ENCODE measurements at regions not wholly inside any gene's neighbourhood (a gene's known extent, or its start where the extent isn't known, plus 50 kb on each side); places are given as distances from the start of the nearest gene placed in this dataset.
"Not testable (repeated sequence)": the region's sequence is repeated elsewhere in the genome, so short reads cannot be mapped to it uniquely, and the experiment has no call there.

DNA sequence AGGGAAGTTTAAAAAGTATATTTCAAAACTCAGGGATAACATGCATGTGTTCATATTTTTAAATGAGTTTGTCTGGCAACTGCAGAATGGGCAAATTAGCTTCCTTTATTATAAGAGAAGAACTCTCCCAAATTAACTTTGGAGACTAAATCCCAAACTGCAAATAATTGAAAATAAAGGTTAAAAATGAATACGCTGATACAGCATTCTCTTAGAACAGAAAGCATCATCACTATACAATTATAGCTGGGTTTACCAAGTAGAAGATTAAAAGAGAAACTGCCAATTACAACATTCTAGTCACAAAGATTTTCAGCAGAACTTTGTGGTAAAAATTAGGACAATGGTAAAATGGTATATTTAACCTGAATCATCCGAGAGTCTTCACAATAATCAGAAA, 73.3 kb downstream of the OLFM4 start:
- DNase-seq (ENCODE audit: low read depth, low spot score), result no peak
- no peak overlapping the region for H3K27ac ChIP-seq

DNA sequence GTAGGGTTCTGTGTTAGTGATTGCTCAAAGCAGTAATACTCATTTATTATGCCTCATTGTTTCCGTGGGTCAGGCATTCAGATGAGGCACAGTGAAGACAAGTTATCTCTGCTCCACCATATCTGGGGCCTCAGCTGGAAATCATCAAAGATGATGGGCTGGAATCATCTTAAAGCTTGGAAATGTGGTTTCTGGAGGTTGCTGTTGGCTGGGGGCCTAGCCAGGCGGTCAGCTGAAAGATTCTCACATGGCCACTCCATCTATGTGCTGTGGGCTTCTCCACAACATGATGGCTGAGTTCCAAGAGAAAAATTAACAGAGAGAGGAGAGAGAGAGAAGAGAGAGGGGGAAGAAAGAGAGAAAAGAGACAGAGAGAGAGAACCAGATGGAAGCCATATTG, 75.5 kb downstream of the OLFM4 start:
- no peak for DNase-seq (ENCODE audit: low read depth, low spot score)
- no peak overlapping the region for H3K27ac ChIP-seq

DNA sequence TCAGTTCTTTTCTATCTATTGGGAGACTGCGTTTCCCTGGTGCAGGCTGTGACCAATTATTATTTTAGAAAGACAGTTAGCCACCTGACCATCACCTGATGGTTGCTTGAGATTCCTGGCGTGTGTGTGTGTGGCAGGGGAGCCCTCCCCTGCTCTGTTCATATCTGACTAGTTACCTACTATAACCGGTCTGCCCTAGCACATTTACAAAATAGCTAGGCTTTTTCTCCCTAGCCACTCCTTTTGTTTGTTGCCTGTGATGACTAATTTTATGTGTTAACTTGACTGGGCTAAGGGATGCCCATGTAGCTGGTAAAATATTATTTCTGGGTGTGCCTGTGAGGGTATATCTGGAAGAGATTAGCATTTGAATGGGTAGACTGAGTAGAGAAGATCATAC, 76.9 kb downstream of the OLFM4 start:
- no peak for DNase-seq (ENCODE audit: low read depth, low spot score)
- H3K27ac ChIP-seq, result no peak overlapping the region

DNA sequence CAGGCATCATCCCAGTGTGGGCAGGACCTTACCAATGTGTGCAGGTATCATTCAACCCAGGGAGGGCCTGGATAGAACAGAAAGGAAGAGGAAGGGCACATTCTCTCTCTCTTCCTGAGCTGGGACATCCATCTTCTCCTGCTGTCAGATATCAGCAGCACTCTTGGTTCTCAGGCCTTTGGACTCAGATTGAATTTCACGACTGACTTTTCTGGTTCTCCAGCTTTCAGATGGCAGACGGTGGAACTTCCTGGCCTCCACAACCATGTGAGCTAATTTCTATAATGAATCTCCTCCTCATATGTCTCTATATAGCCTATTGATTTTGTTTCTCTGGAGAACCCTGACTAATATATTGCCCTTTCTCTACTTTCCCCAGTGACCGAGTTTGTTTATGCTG, 77.3 kb downstream of the OLFM4 start:
- no peak for DNase-seq (ENCODE audit: low read depth, low spot score)
- no peak overlapping the region for H3K27ac ChIP-seq

DNA sequence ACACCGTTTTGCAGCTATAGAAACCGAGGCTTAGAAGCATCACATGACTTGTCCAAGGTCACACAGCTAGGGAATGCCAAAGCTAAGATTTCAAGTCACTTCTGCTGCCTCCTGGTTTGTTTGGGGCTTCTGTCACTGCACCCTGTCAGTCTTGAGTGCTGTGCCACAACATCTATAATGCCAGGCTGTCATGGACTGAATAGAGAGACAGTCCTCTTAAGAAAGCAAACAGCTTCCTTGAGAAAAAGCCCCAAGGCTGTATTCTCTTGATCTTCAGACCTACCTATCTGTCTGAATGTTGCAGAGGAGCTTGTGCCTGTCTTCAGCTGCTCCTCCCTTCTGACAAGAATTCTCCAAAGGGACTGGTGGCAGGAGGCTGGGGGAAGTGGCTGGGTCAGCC, 81.6 kb downstream of the OLFM4 start:
- DNase-seq (ENCODE audit: low read depth, low spot score), result no peak

DNA sequence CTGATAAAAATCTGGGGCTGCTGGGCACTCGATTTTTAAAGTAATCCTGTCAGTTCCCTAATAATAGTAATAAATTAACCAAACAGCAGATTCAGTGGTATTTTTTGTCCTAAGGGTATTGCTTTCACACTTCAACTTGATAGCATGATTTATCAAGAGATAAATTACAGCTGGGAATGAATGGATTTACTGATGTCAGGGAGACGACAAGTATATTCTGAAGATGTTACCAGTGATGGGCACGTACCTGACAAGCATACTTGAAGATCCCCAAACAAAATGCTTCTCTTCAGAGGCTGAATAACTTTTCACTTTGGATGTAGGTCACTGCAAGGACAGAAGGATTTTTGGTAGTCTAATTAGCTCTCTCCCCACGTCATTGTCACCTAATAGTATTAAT, 82.0 kb downstream of the OLFM4 start:
- no peak overlapping the region for H3K27ac ChIP-seq
- DNase-seq (ENCODE audit: low read depth, low spot score), result no peak

More for the DNA sequence above, 81.6 kb downstream of the OLFM4 start:
- no peak overlapping the region for H3K27ac ChIP-seq

DNA sequence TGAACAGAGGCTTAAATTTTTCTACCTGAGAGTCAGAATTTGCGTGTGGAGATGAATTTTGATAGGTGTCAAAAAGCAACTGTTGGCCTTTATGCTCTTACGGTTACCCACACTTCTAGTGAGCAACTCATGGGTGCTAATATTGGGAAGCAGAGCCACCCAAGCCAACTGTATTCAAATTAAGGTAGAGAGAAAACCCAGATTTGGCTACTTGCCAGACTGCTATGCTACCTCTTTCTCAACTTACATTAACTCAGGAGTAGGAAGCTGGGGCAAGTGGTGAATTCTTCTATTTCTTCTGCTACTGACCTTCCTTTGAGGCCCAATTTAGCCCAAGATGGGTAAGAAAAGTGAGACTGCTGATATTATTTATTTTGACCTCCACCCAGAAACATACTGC, 83.9 kb downstream of the OLFM4 start:
- no peak overlapping the region for H3K27ac ChIP-seq
- no peak for DNase-seq (ENCODE audit: low read depth, low spot score)

DNA sequence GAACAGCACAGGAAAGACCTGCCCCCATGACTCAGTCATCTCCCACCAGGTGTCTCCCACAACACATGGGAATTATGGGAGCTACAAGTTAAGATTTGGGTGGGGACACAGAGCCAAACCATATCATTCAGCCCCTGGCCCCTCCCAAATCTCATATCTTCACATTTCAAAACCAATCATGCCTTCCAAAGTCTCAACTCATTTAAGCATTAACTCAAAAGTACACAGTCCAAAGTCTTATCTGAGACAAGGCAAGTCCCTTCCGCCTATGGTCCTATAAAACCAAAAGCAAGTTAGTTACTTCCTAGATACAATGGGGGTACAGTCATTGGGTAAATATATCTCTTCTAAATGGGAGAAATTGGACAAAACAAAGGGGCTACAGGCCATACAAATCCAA, 88.4 kb downstream of the OLFM4 start:
- DNase-seq (ENCODE audit: low read depth, low spot score); H3K27ac ChIP-seq: not testable (repeated sequence)

DNA sequence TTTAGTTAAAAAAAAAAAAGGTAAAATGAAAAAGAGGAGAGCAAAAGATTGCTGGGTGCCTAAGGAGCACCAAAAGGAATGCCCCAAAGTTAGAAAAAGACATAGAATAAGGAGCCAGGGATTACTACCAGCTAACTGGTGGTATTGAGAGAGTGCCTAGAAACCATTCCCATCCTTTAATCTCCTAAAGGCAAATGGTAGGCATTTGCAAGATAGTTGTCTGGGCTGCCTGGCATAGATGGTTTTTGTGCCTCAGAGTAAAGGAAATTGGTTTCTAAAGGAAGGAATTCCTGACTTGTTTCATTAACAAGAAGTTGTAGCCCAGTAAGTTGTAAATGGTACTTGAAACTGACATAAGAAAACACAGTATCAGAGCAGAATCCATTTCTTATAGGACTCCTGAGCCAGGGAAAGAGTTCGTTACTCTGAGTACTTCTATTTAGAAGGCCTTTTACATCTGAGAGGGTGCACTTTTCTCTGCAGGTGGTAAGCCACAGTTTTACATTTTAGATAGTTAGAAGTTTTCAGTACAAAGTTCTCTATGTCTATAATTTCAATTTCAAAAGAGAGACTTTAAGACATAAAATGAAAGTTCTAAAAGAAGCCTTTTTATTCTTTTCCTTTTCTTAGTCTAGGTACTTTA, 92.6 kb downstream of the OLFM4 start:
- H3K27ac ChIP-seq, result no peak overlapping the region
- no peak for DNase-seq (ENCODE audit: low read depth, low spot score)

DNA sequence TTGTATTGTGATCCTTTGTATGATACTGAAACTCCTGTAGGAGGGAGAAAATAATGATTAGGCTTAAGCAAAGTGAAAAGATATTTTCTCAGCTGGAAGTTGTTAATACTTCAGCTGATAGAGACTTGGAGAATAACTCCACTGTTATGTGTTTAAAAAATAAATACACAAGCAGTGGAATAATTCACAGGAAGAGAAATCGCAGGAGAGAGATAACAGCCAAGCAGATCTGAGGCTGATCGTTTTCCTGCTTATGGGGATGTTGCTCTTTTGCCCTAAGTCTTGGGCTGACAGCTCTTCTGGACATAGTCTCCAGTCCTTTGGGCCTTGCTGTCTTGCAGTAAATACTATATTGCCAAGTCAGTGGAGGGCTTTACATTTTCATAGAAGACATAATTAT, 93.3 kb downstream of the OLFM4 start:
- DNase-seq (ENCODE audit: low read depth, low spot score), result no peak
- no peak overlapping the region for H3K27ac ChIP-seq

DNA sequence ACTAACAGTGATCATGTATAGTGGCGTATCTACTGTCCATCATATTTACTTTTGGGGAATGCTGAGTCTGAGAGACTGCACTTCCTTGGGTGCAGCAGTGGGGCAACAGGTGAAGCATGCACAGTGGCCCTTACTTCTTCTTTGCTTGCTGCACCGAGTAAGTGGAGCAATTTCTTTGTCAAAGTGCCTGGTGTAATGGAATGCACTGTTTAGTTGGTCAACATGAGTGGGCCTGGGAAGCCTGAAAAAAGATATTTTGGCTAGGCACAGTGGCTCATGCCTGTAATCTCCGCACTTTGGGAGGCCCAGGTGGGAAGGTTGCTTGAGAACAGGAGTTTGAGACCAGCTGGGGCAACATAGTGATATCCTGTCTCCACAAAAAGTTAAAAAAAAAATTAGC, 94.9 kb downstream of the OLFM4 start:
- no peak overlapping the region for H3K27ac ChIP-seq
- DNase-seq (ENCODE audit: low read depth, low spot score), result no peak

DNA sequence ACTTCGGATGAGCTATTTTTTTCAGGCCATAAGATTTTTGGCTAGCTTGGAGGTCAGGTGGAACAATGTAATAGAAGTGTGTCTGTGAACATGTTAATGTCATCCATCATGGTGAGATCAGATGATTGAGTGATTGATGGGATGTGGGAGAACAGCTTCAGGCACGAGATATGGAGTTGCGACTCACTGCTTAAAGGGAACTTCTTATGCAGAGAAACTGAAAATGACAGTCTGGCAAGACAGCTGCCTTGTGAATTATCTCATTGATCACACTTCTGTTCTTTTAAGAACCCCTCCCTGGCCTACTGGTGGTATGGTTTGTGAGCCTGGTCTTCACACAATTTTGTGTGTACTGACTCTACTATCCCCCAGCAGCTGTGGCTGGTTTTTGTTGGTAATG, 96.0 kb downstream of the OLFM4 start:
- no peak for DNase-seq (ENCODE audit: low read depth, low spot score)
- H3K27ac ChIP-seq, result no peak overlapping the region

DNA sequence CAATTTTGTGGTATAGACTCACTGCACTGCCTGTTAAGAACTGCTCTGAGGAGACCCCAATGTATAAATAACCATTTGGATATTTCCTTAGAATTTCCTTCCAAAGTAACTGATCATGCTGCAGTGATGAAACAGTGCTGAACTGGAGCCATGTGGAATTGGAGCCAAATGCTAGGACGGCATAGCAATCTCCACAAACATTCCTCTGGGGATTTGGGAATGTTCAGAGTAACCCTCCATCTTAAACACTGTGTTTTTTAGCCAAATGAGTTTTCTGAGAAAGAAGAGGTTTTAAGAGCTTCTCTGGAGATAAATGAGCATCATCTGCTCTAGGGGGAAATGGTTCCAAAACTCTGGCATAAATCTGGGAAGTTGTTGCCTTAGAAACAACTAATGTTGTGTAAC, 98.2 kb downstream of the OLFM4 start:
- DNase-seq (ENCODE audit: low read depth, low spot score), result no peak

DNA sequence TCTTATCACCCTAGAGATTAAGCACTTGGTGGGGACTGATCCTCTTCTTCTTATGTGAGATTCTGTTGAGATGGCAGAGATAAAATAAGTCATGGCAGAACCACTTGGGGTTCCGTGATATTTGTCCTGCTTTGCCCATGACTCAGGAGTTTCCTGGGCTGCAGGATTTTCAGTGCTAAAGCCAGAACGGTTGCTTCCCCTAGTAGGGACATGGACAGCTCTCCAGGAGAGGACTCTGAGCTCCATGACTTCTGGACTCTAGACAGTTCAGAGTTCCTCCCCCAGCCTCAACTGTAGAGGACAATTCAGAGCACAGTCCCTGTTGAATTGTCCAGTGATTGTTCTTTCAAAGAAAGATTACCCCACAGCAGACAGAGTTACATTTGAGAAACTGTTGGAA, 98.8 kb downstream of the OLFM4 start:
- no peak overlapping the region for H3K27ac ChIP-seq
- no peak for DNase-seq (ENCODE audit: low read depth, low spot score)

More for the DNA sequence above, 98.2 kb downstream of the OLFM4 start:
- H3K27ac ChIP-seq, result no peak overlapping the region

DNA sequence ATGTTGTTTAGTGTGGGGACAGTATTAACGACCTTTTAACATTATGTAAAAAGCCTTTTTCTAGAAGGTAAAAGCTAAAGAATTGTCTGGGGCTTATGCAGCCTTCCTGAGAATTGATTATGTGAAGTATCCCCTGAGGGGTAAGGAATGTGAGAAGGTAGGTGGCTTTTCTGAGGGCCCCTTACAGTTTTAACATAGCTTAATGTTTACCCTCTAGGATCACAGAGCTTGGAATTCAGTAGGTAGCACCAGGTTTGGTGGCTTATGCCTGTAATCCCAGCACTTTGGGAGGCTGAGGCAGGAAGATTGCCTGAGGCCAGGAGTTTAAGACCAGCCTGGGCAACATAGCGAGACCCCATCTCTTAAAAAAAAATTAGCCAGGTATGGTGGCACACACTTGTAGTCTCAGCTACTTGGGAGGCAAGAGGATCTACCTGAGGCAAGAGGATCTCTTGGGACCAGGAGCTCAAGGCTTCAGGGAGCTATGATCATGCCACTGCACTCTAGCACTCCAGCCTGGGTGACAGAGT, 101.3 kb downstream of the OLFM4 start:
- DNase-seq (ENCODE audit: low read depth, low spot score), result no peak
- no peak overlapping the region for H3K27ac ChIP-seq

DNA sequence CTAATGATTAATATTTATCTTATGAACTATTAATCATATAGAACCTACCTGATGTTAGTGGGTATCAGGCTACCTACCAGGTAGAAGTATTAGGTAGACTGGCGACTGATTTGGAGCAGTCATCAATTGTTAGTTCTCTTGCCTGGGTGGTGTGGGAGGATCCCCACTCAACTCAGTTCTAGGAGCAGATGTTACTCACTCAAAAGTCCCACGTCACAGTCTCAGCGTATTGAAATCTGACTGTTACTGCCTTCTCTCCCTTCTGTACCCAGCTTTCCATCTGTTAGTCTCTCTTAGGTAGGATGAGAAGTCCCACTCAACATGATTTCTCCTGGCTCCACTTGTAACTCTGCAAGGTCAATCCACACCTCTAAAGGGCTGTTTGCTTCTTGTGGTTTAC, 102.7 kb downstream of the OLFM4 start:
- H3K27ac ChIP-seq, result no peak overlapping the region
- no peak for DNase-seq (ENCODE audit: low read depth, low spot score)

DNA sequence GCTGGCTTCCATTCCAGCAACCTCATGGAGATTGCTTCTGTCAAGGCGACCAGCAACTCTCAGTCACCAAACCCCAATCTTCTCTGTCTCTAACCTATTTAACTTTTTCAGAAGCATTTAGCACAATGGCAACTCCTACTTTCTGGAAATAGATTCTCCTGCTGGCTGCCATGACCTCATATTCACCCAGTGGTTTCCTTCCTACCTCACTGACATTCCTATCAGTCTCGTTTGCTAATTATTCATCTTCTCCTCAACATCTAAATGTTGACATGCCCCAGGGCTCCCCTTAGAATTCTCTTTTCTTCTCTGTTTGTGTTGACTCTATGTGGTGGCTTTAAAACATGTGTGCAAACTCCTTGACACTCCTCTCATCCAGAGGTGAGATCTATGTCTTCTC, 106.7 kb downstream of the OLFM4 start:
- DNase-seq (ENCODE audit: low read depth, low spot score), result no peak
- no peak overlapping the region for H3K27ac ChIP-seq

DNA sequence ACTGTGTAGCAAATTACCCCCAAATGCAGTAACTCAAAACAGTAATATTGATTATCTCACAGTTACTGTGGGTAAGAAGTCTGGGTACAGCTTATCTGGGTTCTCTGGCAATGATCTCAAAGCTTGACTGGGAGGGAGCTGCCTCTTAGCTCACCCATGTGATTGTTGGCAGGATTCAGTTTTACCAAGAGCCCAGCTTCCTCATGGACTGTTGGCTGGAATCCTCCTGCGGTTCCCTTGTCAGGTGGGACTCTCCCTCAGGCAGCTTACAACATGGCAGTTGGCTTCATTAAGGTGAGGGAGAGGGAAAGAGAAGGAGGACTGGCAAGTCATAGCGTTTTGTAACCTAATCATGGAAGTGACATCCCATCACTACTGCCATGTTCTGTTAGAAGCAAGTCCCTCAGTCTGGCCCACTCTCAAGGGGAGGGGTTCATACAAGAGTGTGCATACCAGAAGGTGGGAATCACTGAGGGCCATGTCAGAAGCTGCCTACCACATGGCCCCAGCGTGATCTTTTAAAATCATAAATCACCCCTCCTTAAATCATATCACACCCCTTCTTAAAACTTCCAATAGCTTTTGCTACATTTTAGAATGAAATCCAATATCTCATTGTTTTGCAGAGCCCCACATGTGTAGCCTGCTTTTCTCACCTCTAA, 108.1 kb downstream of the OLFM4 start:
- H3K27ac ChIP-seq, result no peak overlapping the region
- DNase-seq (ENCODE audit: low read depth, low spot score), result no peak

DNA sequence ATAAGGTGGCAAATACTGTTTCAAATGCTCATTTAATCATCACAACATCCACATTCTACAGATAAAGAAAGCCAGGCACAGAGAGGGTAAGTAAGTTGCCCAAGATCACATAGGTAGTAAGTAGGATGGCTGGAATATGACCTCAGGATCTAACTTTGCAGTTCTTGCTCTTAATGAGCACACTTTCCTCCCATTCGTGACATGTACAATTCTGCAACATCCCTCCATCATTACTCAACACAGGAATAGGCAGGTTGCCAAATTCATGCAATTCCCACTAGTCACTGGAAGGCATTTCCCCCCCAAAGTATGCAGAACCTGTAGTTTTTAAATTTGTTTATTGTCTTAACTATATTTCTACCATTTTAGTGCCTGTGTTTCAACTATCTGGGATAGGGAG, 109.2 kb downstream of the OLFM4 start:
- DNase-seq (ENCODE audit: low read depth, low spot score), result no peak
- H3K27ac ChIP-seq, result no peak overlapping the region

DNA sequence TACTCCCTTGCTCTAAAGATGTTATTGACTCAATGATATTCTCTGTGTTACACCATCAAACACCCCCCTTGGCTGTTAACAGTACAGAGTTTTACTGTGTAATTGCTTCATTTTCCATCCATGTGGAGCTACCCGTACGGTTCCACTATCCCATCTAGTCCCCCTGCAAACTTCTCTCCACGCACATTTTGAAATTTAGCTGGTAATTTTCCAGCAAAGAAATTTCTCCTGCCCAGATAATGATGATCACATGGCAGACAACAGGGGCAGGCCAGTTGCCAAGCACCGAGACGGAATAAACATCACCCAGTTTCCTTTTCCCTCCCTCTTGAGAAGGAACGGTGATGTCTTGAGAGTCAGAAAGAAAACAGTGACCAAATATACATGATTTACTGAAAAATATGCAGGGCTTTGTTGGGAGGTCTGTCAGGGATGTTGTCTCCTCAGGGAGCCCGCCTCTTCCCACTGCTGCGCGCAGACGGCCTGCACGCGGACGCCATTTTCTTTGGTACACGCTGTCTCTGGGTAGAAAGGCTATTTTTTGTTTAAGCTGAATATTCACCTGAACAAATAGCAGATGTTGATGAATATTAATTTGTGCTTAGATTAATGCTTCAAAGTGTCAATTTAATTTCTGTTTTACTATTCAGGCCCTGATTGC, 109.9 kb downstream of the OLFM4 start:
- no peak overlapping the region for H3K27ac ChIP-seq
- no peak for DNase-seq (ENCODE audit: low read depth, low spot score)

DNA sequence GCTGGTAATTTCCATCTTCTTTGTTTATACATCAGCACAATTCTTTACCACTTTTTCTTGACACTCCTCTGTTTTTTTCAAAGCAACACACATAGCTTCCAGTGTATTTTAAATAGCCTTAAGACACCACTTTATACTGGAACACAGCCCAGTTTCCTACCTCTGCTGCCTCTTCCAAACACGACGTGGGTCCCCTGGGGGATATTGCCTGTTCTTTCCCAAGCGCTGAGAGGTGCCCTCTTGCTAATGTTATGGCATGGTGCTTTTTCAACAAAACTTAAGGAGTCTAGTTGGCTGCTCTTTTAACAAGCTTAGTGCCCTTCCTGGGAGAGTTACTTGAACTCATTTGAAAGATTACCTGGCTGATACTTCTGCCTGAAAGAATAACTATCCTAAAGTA, 112.7 kb downstream of the OLFM4 start:
- DNase-seq (ENCODE audit: low read depth, low spot score), result no peak
- H3K27ac ChIP-seq, result no peak overlapping the region

DNA sequence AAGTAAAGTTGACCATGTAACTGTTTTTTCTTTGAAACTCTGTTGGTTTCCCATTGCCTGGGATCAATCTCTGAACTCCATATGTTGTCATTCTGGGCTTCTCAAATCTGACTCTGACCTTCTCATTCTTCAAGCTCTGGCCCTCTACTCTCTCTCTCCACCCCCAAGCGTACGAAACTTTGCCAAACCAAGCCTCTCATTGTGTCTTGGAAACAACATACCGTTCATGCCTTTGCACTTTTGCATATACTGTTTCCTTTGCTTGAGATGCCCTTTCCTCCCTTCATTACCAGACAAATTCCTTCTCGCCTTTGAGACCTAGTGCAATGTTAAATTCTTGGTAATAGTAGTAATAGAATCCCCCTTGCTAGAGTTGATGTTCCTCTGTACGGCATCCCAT, 113.7 kb downstream of the OLFM4 start:
- no peak for DNase-seq (ENCODE audit: low read depth, low spot score)
- no peak overlapping the region for H3K27ac ChIP-seq

Measured in epithelial cell of prostate (primary cell).